Testis (tissue), 2 donors: ENCODE measurements at regions not wholly inside any gene's neighbourhood (a gene's known extent, or its start where the extent isn't known, plus 50 kb on each side); places are given as distances from the start of the nearest gene placed in this dataset.

Experiments used
- DNase-seq: peaks from one replicate; pipeline ENCODE4 v3.0.0-alpha.2; 2019
- H3K27ac ChIP-seq, 2 donors: fragments of 200-600 bp; sonication (generic); one replicate each; pipeline ENCODE4 v1.5.1; 2019
- H3K27me3 ChIP-seq: fragments of 200-600 bp; sonication (generic); one replicate; pipeline ENCODE4 v1.5.1; 2019
- H3K36me3 ChIP-seq: fragments of 200-600 bp; sonication (generic); one replicate; pipeline ENCODE4 v1.5.1; 2017; ENCODE audit warnings: low read depth; ENCODE audit errors: missing control alignments
- H3K4me1 ChIP-seq: fragments of 200-600 bp; sonication (generic); one replicate; pipeline ENCODE4 v1.5.1; 2019
- H3K4me3 ChIP-seq, 2 donors: fragments of 200-600 bp; sonication (generic); one replicate each; pipeline ENCODE4 v1.5.1; 2017 to 2019
- H3K9me3 ChIP-seq: fragments of 200-600 bp; sonication (generic); one replicate; pipeline ENCODE4 v1.5.1; 2017
- POLR2A ChIP-seq: fragments of 450-650 bp; IDR thresholded peaks from one replicate; pipeline ENCODE4 v1.6.1; 2017; ENCODE audit warnings: antibody characterized with exemption, mild to moderate bottlenecking, moderate library complexity
- WGBS, 2 donors: methylation state at CpG; one replicate each; pipeline ENCODE4 v1.1.5; 2018; 5-methylcytosine and 5-hydroxymethylcytosine counted together
- intact Hi-C: fragments of 100-400 bp; cut with DNase I; formaldehyde crosslinking; loops from one replicate; pipeline ENCODE4 v1.15.1; 2023; ENCODE audit warnings: low total_unique reads
- TF ChIP-seq, protein P1 (sequence below), 3 experiments: fragments of 450-650 bp in 2 of 3; fragments of 200-600 bp in 1 of 3; sonication (generic) in 1 of 3; IDR thresholded peaks; one replicate each; pipeline ENCODE4 v1.5.1; 2016 to 2019; ENCODE audit warnings: antibody characterized with exemption in 3 of 3, mild to moderate bottlenecking in 2 of 3, moderate library complexity in 1 of 3

- Histone ChIP-seq H3K9me3 (no peaks in the 10 kb centered on the region), H3K4me3 (no peak overlapping the region), H3K27me3 (no peaks in the 10 kb centered on the region), H3K27ac (no peak overlapping the region), H3K4me1 (no peaks in the 10 kb centered on the region), H3K36me3 (no peaks in the 10 kb centered on the region)
- no peak for DNase-seq
- intact Hi-C loops: no loop called here
- TF ChIP-seq, protein P1, sequence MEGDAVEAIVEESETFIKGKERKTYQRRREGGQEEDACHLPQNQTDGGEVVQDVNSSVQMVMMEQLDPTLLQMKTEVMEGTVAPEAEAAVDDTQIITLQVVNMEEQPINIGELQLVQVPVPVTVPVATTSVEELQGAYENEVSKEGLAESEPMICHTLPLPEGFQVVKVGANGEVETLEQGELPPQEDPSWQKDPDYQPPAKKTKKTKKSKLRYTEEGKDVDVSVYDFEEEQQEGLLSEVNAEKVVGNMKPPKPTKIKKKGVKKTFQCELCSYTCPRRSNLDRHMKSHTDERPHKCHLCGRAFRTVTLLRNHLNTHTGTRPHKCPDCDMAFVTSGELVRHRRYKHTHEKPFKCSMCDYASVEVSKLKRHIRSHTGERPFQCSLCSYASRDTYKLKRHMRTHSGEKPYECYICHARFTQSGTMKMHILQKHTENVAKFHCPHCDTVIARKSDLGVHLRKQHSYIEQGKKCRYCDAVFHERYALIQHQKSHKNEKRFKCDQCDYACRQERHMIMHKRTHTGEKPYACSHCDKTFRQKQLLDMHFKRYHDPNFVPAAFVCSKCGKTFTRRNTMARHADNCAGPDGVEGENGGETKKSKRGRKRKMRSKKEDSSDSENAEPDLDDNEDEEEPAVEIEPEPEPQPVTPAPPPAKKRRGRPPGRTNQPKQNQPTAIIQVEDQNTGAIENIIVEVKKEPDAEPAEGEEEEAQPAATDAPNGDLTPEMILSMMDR (IDR thresholded peaks at IDR 0.05): no peak
- no peak for TF ChIP-seq POLR2A
These were observed 164.1 kb upstream of the CDKN3 start for GRCh38 chr14:54232735-54233134.

DNA sequence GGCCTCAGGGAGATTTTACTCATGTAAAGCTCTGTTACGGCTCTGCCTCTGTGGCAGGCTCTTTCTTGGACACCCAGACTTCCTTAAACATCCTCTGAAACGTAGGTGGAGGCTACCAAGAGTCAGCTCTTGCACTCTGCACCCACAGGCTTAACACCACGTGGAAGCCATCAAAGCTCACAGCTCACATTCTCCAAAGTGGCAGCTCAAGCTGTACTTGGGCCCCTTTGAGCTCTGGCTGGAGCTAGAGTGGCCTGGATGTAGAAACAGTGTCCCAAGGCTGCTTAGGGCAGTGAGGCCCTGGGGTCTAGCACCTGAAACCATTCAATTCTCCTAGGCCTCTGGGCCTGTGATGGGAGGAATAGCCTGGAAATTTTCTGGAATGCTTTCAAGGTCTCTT is 155.3 kb upstream of the CDKN3 start:
- Histone ChIP-seq H3K36me3 (no peaks in the 10 kb centered on the region), H3K27ac (no peak overlapping the region), H3K4me1 (no peaks in the 10 kb centered on the region), H3K27me3 (no peaks in the 10 kb centered on the region), H3K4me3 (no peak overlapping the region), H3K9me3 (no peaks in the 10 kb centered on the region)
- intact Hi-C loops: no loop called here
- WGBS, 2 donors: 82 to 91% methylated on average over 3 of the region's 3 CpGs
- TF ChIP-seq, protein P1 (IDR thresholded peaks at IDR 0.05): no peak
- no peak for TF ChIP-seq POLR2A
- no peak for DNase-seq

- Histone ChIP-seq H3K36me3 (no peaks in the 10 kb centered on the region), H3K27me3 (no peaks in the 10 kb centered on the region), H3K9me3 (no peaks in the 10 kb centered on the region), H3K27ac (no peak overlapping the region), H3K4me3 (no peak overlapping the region), H3K4me1 (no peaks in the 10 kb centered on the region)
- TF ChIP-seq, protein P1 (IDR thresholded peaks at IDR 0.05): no peak
- no peak for TF ChIP-seq POLR2A
- intact Hi-C loops: no loop called here
- no peak for DNase-seq
- 64 to 71% methylated on average over 4 of the region's 4 CpGs for WGBS, 2 donors
These were observed 145.5 kb upstream of the CDKN3 start for GRCh38 chr14:54251356-54251755.

- no peak overlapping the region for H3K4me3 ChIP-seq
- intact Hi-C loops: no loop called here
- no peak overlapping the region for H3K27ac ChIP-seq
- WGBS, 2 donors: 78 to 93% methylated on average over 2 of the region's 2 CpGs
- no peaks in the 10 kb centered on the region for H3K27me3 ChIP-seq
- TF ChIP-seq, protein P1 (IDR thresholded peaks at IDR 0.05): no peak
- TF ChIP-seq POLR2A: no peak
- H3K9me3 ChIP-seq: no peaks in the 10 kb centered on the region
- no peaks in the 10 kb centered on the region for H3K36me3 ChIP-seq
- no peaks in the 10 kb centered on the region for H3K4me1 ChIP-seq
- no peak for DNase-seq
These were observed 144.6 kb upstream of the CDKN3 start for GRCh38 chr14:54252072-54252730.
